Glomerular endothelial cell (primary cell): ENCODE measurements at regions not wholly inside any gene's neighbourhood (a gene's known extent, or its start where the extent isn't known, plus 50 kb on each side); places are given as distances from the start of the nearest gene placed in this dataset.

Experiments
- DNase-seq: peaks from one replicate; pipeline ENCODE4 v3.0.0-alpha.2; 2011; ENCODE audit warnings: low read depth, low spot score; ENCODE audit errors: extremely low read depth

DNA sequence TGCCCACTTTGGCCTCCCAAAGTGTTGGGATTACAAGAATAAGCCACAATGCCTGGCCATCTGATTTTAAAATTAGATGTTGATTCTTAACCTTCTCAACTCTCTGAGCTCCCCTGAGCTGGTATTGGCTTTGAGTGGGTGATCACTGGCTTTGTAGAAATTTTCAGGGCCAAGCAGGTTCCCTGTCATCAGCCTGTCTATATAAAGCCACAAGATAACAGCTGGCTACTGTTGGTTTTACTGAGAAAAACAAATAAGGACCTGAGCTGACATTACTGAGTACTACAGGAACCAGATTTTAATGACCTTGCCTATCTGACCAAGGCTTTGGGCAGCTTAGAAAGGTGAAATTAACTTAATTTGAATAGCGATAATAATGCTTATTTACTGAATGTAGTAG is 153.6 kb downstream of the MSX2 start:
- no peak for DNase-seq

GRCh38 chr5:174872271-174872670 is 147.9 kb downstream of the MSX2 start:
- DNase-seq: no peak

GRCh38 chr5:174852143-174852542 is 127.8 kb downstream of the MSX2 start:
- DNase-seq: no peak

DNA sequence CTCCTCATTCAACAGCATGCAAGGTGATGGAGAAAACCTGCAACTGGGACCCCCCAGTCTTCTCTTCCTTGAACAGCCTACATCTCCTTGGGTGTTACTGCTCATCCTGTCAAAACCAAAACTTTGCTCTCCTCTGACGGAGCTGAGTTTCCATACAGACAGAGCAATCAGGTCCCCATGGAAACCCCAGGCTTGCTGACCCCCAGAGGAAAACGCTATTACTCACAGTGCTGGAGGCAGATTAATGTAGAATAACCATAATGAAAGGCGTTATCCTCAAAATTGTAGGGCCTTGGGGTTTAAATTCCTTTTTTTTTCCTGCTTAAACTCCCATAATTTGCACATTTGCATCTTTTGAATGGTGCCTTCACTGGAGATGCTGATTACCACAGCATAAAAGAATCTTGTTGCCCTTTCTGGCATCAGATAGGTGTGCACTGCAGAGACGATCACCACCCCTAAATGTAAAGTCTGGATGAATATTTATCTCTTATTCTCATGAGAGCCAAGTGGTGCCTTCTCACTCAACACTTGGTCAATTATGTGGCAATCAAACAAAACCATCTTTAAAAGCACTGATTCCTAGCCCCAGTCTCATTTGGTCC is 126.3 kb downstream of the MSX2 start:
- DNase-seq: no peak

GRCh38 chr5:174849426-174849825 is 125.0 kb downstream of the MSX2 start:
- no peak for DNase-seq

DNA sequence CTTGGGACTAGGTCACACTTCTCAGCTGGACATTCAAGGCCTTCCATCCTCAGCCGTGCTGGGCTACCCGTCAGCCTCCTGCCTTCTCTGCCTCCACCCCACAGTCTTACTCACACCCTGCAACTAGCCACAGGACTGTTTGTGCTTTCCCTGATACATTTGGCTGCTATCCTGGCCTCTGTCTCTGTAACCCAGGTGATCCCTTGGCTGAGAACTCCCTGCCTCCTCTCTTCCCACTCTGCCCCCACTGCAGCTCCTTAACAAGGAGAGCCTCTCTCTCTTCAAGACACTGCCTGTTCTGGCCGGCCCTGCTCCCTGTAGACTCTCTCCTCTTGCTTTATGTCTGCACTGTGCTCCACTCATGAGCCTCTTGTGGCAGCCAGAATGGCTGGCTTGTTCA is 120.6 kb downstream of the MSX2 start:
- no peak for DNase-seq

DNA sequence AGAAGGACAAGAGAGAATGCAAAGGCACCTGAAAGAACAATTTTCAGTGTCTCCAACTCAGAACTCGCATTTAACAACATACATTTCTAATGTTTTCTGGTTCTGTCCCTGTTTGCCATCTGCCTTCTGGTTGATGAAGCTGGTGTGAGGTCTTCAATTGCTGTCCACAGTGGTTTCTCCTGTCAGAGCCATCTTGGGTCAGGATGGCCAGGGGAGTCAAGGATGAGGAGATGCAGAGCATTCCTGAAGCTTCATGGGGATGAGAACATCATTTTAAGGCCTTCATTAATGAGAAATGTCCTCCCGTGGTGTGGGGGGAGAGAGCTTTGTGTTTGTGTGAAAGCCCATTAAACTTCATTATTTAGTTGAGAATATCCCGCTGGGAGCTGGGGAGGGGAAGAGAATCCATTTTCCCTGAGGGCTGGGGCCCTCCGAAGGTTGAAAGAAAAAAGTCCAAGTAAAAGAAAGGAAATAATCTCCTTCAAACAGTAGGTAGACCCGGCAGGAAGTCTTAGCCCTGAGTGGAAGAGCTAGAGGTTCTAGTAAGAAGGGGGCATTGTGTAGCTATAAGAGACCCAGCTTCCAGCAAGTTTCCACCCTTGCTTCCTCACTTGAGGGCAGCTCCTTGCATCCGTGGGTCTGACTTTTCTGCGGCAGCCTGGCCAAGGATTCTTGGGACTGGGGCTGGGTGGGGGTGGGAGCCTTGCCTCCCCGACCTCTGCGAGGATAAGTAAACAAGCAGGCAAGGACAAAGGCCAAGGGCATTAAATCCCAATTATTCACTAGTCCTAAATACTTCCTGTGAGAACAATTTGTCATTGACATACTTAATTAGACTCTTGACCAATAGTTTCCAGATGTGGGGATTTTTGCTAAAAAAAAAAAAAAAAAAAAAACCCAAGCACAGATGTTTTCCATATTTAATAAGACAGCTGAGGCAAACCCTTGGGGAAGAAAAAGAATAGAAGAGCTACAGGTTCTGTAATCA is 119.2 kb downstream of the MSX2 start:
- no peak for DNase-seq

DNA sequence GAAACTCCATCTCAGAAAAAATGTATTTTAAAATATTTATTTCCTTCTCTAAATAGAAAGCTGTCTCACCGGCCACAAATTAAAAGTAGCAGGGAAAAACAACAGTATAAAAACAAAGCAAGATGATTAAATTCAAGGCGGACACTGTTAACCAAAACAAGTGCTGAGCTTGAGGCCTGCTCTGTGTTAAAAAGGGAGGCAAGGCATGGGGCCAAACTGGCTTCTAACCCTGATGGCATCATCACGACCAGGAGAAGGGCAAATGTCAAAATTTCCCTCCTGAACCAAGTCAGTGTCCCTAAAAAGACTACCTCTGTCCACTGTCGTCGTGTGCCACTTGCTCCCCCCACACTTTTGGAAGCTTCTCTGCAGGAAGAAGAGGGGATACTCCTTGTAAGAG is 116.1 kb downstream of the MSX2 start:
- DNase-seq: no peak

GRCh38 chr5:174839196-174839595 is 114.8 kb downstream of the MSX2 start:
- no peak for DNase-seq

GRCh38 chr5:174837919-174838902 is 113.8 kb downstream of the MSX2 start:
- DNase-seq: no peak

DNA sequence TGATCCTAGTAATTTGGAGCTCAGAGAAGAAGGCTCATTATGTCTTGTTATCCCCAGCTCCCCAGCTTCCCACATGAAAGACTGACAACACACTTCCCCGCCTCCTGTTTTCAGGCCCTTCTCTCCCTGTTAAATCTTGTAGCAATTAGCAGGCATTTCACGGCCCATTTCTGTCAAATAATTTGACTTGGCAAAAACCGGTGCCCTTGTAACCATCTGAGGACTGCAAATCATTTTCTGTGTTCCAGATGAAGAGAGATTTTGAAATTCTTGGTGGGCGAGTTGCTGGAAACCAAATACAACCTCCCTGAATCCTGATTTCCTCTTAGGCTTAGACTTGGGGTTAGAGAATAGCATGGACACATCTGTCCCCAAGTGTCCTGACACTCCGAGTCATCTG is 109.7 kb downstream of the MSX2 start:
- no peak for DNase-seq

GRCh38 chr5:174832811-174833210 is 108.4 kb downstream of the MSX2 start:
- DNase-seq: no peak

GRCh38 chr5:174832025-174832424 is 107.6 kb downstream of the MSX2 start:
- no peak for DNase-seq

- DNase-seq: no peak
These were observed 106.8 kb downstream of the MSX2 start for GRCh38 chr5:174831031-174831660.

- DNase-seq: no peak
These were observed 105.1 kb downstream of the MSX2 start for GRCh38 chr5:174829511-174829864.

- DNase-seq: no peak
These were observed 104.6 kb downstream of the MSX2 start for GRCh38 chr5:174828804-174829510.

DNA sequence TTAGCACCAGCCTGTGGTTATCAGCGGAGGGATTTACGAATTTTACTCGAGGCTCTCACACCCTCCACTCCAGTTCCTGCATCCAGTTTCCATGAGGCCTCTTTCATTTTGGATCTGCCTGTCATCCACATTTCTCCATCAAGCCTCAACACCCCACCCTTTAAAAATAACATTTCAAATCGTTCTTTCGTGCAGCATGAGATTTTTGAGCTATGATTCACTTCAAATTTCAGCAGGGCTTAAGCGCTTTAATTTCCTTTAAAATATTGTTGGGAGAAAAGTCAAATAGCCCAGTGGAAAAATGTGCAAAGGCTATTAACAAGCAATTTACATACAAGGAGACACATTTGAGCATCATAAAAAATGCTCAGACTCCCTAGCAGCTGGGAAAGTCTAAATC is 103.2 kb downstream of the MSX2 start:
- no peak for DNase-seq

DNA sequence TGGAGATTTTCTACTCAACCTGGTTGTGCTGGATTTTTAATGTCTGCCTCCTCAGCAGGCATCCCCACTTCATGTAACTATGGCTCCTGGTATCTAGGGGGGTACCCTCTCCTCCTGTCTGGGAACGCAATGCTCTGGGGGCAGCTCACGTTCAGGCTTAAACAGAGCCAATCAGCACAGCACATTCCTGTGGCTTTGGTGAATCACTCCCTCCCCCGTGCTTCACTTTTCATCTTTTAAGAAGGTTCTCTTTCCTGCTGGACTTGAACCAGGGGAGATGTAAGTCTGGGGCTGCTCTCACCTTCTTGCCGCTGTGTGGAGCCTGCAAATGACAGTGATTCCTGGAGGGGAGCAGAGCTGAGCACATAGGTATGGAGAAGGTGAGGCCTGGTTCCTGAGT is 101.2 kb downstream of the MSX2 start:
- DNase-seq: no peak

DNA sequence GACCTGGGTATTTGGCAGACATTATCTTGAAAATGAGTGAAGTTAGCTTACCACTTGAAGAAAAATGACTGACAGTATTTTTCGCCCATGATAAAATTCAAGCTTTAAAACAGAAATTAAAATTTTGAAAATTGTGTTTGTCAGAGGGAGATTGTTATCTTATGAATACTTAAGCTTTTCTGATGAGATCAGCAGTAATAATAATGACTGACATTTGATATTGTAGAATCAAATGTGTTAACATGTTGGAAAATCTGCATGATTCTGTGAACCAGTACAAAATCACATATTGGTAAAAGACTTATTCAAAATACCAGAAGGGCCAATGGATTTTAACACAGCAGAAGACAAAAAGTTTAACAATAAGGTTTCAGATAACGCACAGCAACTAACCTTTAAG is 94.0 kb downstream of the MSX2 start:
- DNase-seq: no peak

- no peak for DNase-seq
These were observed 93.2 kb downstream of the MSX2 start for GRCh38 chr5:174817610-174818009.
